ENCODE measurements at regions not wholly inside any gene's neighbourhood (a gene's known extent, or its start where the extent isn't known, plus 50 kb on each side); places are given as distances from the start of the nearest gene placed in this dataset.

- no peak for ATAC-seq
- Mint-ChIP-seq H3K4me3 (no peak overlapping the region), H3K4me1 (peaks cover 22% of the 10 kb centered on the region in 2 donors), H3K36me3 (no peaks in the 10 kb centered on the region), H3K27me3 (ENCODE audit: low read depth in 2 of 2) (no peaks in the 10 kb centered on the region), H3K27ac (no peak overlapping the region), H3K9me3 (no peaks in the 10 kb centered on the region)
- Histone ChIP-seq H3K4me3 (ENCODE audit: low read length) (no peak overlapping the region), H3K27ac (ENCODE audit: low read length) (no peak overlapping the region), H3K4me1 (ENCODE audit: control insufficient read depth, insufficient read depth, low read length) (peaks cover 23% of the 10 kb centered on the region), H3K36me3 (ENCODE audit: control insufficient read depth, insufficient read depth, low read length) (no peaks in the 10 kb centered on the region), H3K9me3 (ENCODE audit: control insufficient read depth, insufficient read depth, low read length) (no peaks in the 10 kb centered on the region), H3K27me3 (ENCODE audit: control insufficient read depth, insufficient read depth, low read length) (no peaks in the 10 kb centered on the region)
- no peak for DNase-seq
- intact Hi-C loops (cut with micrococcal nuclease): no loop called here
- no peak for TF ChIP-seq CTCF (IDR thresholded peaks at IDR 0.05)
- WGBS (ENCODE audit: insufficient coverage): 60% methylated on average over 3 of the region's 3 CpGs
Measured at GRCh38 chr1:244962130-244962529, 97.8 kb upstream of the HNRNPU start.

GRCh38 chr1:244960904-244961303 lies 96.6 kb upstream of the HNRNPU start:
- H3K9me3 ChIP-seq (ENCODE audit: control insufficient read depth, insufficient read depth, low read length): no peaks in the 10 kb centered on the region
- Mint-ChIP-seq H3K27me3 (ENCODE audit: low read depth in 2 of 2) (no peaks in the 10 kb centered on the region), H3K9me3 (no peaks in the 10 kb centered on the region), H3K4me1 (peaks cover 22% of the 10 kb centered on the region in 2 donors), H3K27ac (no peak overlapping the region), H3K36me3 (no peaks in the 10 kb centered on the region), H3K4me3 (no peak overlapping the region)
- no peak for TF ChIP-seq CTCF (IDR thresholded peaks at IDR 0.05)
- ATAC-seq: no peak
- intact Hi-C loops (cut with micrococcal nuclease): no loop called here
- H3K36me3 ChIP-seq (ENCODE audit: control insufficient read depth, insufficient read depth, low read length): no peaks in the 10 kb centered on the region
- no peak overlapping the region for H3K27ac ChIP-seq (ENCODE audit: low read length)
- DNase-seq: no peak
- no peak overlapping the region for H3K4me3 ChIP-seq (ENCODE audit: low read length)
- H3K27me3 ChIP-seq (ENCODE audit: control insufficient read depth, insufficient read depth, low read length): no peaks in the 10 kb centered on the region
- WGBS (ENCODE audit: insufficient coverage): 98% methylated on average over 3 of the region's 4 CpGs
- H3K4me1 ChIP-seq (ENCODE audit: control insufficient read depth, insufficient read depth, low read length): peaks cover 23% of the 10 kb centered on the region

GRCh38 chr1:244958593-244958992 lies 94.2 kb upstream of the HNRNPU start:
- H3K27ac Mint-ChIP-seq: no peak overlapping the region
- Histone ChIP-seq H3K27ac (ENCODE audit: low read length) (no peak overlapping the region), H3K9me3 (ENCODE audit: control insufficient read depth, insufficient read depth, low read length) (no peaks in the 10 kb centered on the region), H3K4me3 (ENCODE audit: low read length) (no peak overlapping the region), H3K27me3 (ENCODE audit: control insufficient read depth, insufficient read depth, low read length) (no peaks in the 10 kb centered on the region), H3K4me1 (ENCODE audit: control insufficient read depth, insufficient read depth, low read length) (peaks cover 12% of the 10 kb centered on the region), H3K36me3 (ENCODE audit: control insufficient read depth, insufficient read depth, low read length) (no peaks in the 10 kb centered on the region)
- H3K27me3 Mint-ChIP-seq (ENCODE audit: low read depth in 2 of 2): peaks cover 0 to 5% of the 10 kb centered on the region in 2 donors
- peaks cover 3% of the 10 kb centered on the region in 2 donors for H3K4me1 Mint-ChIP-seq
- no peak for TF ChIP-seq CTCF (IDR thresholded peaks at IDR 0.05)
- DNase-seq (no peak), ATAC-seq (no peak)
- intact Hi-C loops (cut with micrococcal nuclease): no loop called here
- H3K9me3 Mint-ChIP-seq: no peaks in the 10 kb centered on the region
- H3K36me3 Mint-ChIP-seq: no peaks in the 10 kb centered on the region
- no peak overlapping the region for H3K4me3 Mint-ChIP-seq
- WGBS (ENCODE audit: insufficient coverage): no CpG with 5 or more reads among the region's 4 CpGs

GRCh38 chr1:244957525-244957924 lies 93.2 kb upstream of the HNRNPU start:
- Mint-ChIP-seq H3K27ac (no peak overlapping the region), H3K36me3 (no peaks in the 10 kb centered on the region), H3K27me3 (ENCODE audit: low read depth in 2 of 2) (peaks cover 0 to 5% of the 10 kb centered on the region in 2 donors), H3K4me1 (no peaks in the 10 kb centered on the region), H3K4me3 (no peak overlapping the region), H3K9me3 (no peaks in the 10 kb centered on the region)
- Histone ChIP-seq H3K4me3 (ENCODE audit: low read length) (no peak overlapping the region), H3K27ac (ENCODE audit: low read length) (no peak overlapping the region), H3K4me1 (ENCODE audit: control insufficient read depth, insufficient read depth, low read length) (peaks cover 1% of the 10 kb centered on the region), H3K36me3 (ENCODE audit: control insufficient read depth, insufficient read depth, low read length) (no peaks in the 10 kb centered on the region), H3K9me3 (ENCODE audit: control insufficient read depth, insufficient read depth, low read length) (no peaks in the 10 kb centered on the region), H3K27me3 (ENCODE audit: control insufficient read depth, insufficient read depth, low read length) (no peaks in the 10 kb centered on the region)
- intact Hi-C loops (cut with micrococcal nuclease): no loop called here
- TF ChIP-seq CTCF (IDR thresholded peaks at IDR 0.05): no peak
- ATAC-seq: no peak
- no peak for DNase-seq
- 53% methylated on average over 4 of the region's 6 CpGs for whole genome bisulfite sequencing (ENCODE audit: insufficient coverage)
